Aorta (tissue), 5 donors: ENCODE measurements at regions not wholly inside any gene's neighbourhood (a gene's known extent, or its start where the extent isn't known, plus 50 kb on each side); places are given as distances from the start of the nearest gene placed in this dataset.

Source experiments
- ATAC-seq: fragments of 200-7000 bp; cut with Tn5 transposase; one replicate; pipeline ENCODE4 v1.9.1; 2022; ENCODE audit warnings: moderate library complexity; ENCODE audit not compliant: low FRiP score
- DNase-seq, 2 donors: peaks; one replicate each; pipeline ENCODE4 v3.0.0-alpha.2; 2020
- H3K27ac ChIP-seq, 2 donors: one replicate each; pipeline ENCODE4 v1.5.1; 2013; ENCODE audit warnings: low read length in 2 of 2, mild to moderate bottlenecking in 2 of 2, moderate library complexity in 2 of 2, control low read depth in 1 of 2, inconsistent platforms in 1 of 2, low read depth in 1 of 2
- H3K27me3 ChIP-seq, 2 donors: one replicate each; pipeline ENCODE4 v1.6.1; 2013; ENCODE audit warnings: control low read depth in 1 of 2, low read length in 1 of 2, mild to moderate bottlenecking in 1 of 2, moderate library complexity in 1 of 2; ENCODE audit not compliant: insufficient read depth in 2 of 2, control insufficient read depth in 1 of 2
- H3K36me3 ChIP-seq, 2 donors: one replicate each; pipeline ENCODE4 v1.6.1; 2013; ENCODE audit warnings: control low read depth in 1 of 2, low read length in 1 of 2, mild to moderate bottlenecking in 1 of 2; ENCODE audit not compliant: insufficient read depth in 2 of 2, control insufficient read depth in 1 of 2
- H3K4me1 ChIP-seq, 2 donors: one replicate each; pipeline ENCODE4 v1.6.1; 2013; ENCODE audit warnings: low read length in 2 of 2, control low read depth in 1 of 2, mild to moderate bottlenecking in 1 of 2, moderate library complexity in 1 of 2; ENCODE audit not compliant: insufficient read depth in 2 of 2, control insufficient read depth in 1 of 2
- H3K4me3 ChIP-seq, 2 donors: one replicate each; pipeline ENCODE4 v1.5.1; 2013; ENCODE audit warnings: low read length in 2 of 2, control low read depth in 1 of 2, mild to moderate bottlenecking in 1 of 2
- H3K9me3 ChIP-seq: one replicate; pipeline ENCODE4 v1.6.1; 2013; ENCODE audit warnings: mild to moderate bottlenecking, low read length; ENCODE audit not compliant: control insufficient read depth
- WGBS, 2 donors: extraction: QIAGEN DNeasy Blood & Tissue Kit; methylation state at CpG; one replicate each; pipeline ENCODE4 v1.1.7; 2013; 5-methylcytosine and 5-hydroxymethylcytosine counted together
- intact Hi-C, 2 donors: fragments of 100-400 bp; cut with DNase I; formaldehyde crosslinking; loops; one replicate each; pipeline versions ENCODE4 v1.14.2 to v1.15.0; 2022
- donor health status: healthy with polysubstance abuse.
- donor health status: Bipolar disorder and iron deficiency.
- donor health status: DM: no; HTN: no; CAD: no.
- donor health status: DM: no; HTN: no; CAD: no.
- donor health status: DM: yes; HTN: yes; CAD: no.

GRCh38 chr17:5747276-5747675 lies 163.0 kb upstream of the NLRP1 start:
- no peak overlapping the region for H3K4me3 ChIP-seq
- H3K27me3 ChIP-seq: no peaks in the 10 kb centered on the region
- ATAC-seq (no peak), DNase-seq (no peak)
- H3K36me3 ChIP-seq: no peaks in the 10 kb centered on the region
- intact Hi-C loops: no loop called here
- no peaks in the 10 kb centered on the region for H3K9me3 ChIP-seq
- no peak overlapping the region for H3K27ac ChIP-seq
- no peaks in the 10 kb centered on the region for H3K4me1 ChIP-seq
- 80 to 89% methylated on average over 3 of the region's 3 CpGs for WGBS, 2 donors

GRCh38 chr17:5747964-5748363 lies 163.7 kb upstream of the NLRP1 start:
- Histone ChIP-seq H3K4me3 (no peak overlapping the region), H3K27me3 (no peaks in the 10 kb centered on the region), H3K27ac (no peak overlapping the region), H3K9me3 (no peaks in the 10 kb centered on the region), H3K36me3 (no peaks in the 10 kb centered on the region), H3K4me1 (no peaks in the 10 kb centered on the region)
- no peak for DNase-seq
- 66 to 74% methylated on average over 4 of the region's 4 CpGs for WGBS, 2 donors
- intact Hi-C loops: no loop called here
- ATAC-seq: no peak

- H3K4me3 ChIP-seq: no peak overlapping the region
- DNase-seq (no peak), ATAC-seq (no peak)
- no peaks in the 10 kb centered on the region for H3K27me3 ChIP-seq
- H3K36me3 ChIP-seq: no peaks in the 10 kb centered on the region
- WGBS, 2 donors: 72 to 83% methylated on average over 2 of the region's 2 CpGs
- H3K9me3 ChIP-seq: no peaks in the 10 kb centered on the region
- no peak overlapping the region for H3K27ac ChIP-seq
- no peaks in the 10 kb centered on the region for H3K4me1 ChIP-seq
- intact Hi-C loops: no loop called here
These were observed 169.1 kb upstream of the NLRP1 start for GRCh38 chr17:5753421-5753820.

GRCh38 chr17:5757314-5757907 lies 173.1 kb upstream of the NLRP1 start:
- DNase-seq: no peak
- WGBS, 2 donors: 3 to 7% methylated on average over 8 of the region's 8 CpGs
- no peaks in the 10 kb centered on the region for H3K27me3 ChIP-seq
- intact Hi-C loops: no loop called here
- ATAC-seq: no peak
- H3K36me3 ChIP-seq: no peaks in the 10 kb centered on the region
- no peaks in the 10 kb centered on the region for H3K4me1 ChIP-seq
- no peaks in the 10 kb centered on the region for H3K9me3 ChIP-seq
- H3K4me3 ChIP-seq: no peak overlapping the region
- no peak overlapping the region for H3K27ac ChIP-seq

GRCh38 chr17:5758651-5759050 lies 174.3 kb upstream of the NLRP1 start:
- H3K36me3 ChIP-seq: no peaks in the 10 kb centered on the region

GRCh38 chr17:5759501-5759925 lies 175.2 kb upstream of the NLRP1 start:
- no peaks in the 10 kb centered on the region for H3K9me3 ChIP-seq
- no peaks in the 10 kb centered on the region for H3K36me3 ChIP-seq
- DNase-seq: no peak
- no peaks in the 10 kb centered on the region for H3K27me3 ChIP-seq
- H3K4me3 ChIP-seq: no peak overlapping the region
- H3K27ac ChIP-seq: no peak overlapping the region
- 46 to 62% methylated on average over 8 of the region's 8 CpGs for WGBS, 2 donors
- intact Hi-C loops: no loop called here
- H3K4me1 ChIP-seq: no peaks in the 10 kb centered on the region
- no peak for ATAC-seq

More at GRCh38 chr17:5758651-5759050, 174.3 kb upstream of the NLRP1 start:
- no peak overlapping the region for H3K4me3 ChIP-seq
- no peak for ATAC-seq
- H3K9me3 ChIP-seq: no peaks in the 10 kb centered on the region
- no peak overlapping the region for H3K27ac ChIP-seq
- no peaks in the 10 kb centered on the region for H3K4me1 ChIP-seq
- no peaks in the 10 kb centered on the region for H3K27me3 ChIP-seq
- no peak for DNase-seq
- intact Hi-C loops: no loop called here

- WGBS, 2 donors: 50 to 57% methylated on average over 2 of the region's 2 CpGs
- ATAC-seq (no peak), DNase-seq (no peak)
- H3K4me1 ChIP-seq: no peaks in the 10 kb centered on the region
- H3K27me3 ChIP-seq: no peaks in the 10 kb centered on the region
- no peak overlapping the region for H3K27ac ChIP-seq
- intact Hi-C loops: no loop called here
- H3K36me3 ChIP-seq: no peaks in the 10 kb centered on the region
- H3K4me3 ChIP-seq: no peak overlapping the region
- H3K9me3 ChIP-seq: no peaks in the 10 kb centered on the region
These were observed 177.9 kb upstream of the NLRP1 start for GRCh38 chr17:5762191-5762590.

- intact Hi-C loops: no loop called here
- no peak for DNase-seq
These were observed 179.4 kb upstream of the NLRP1 start for GRCh38 chr17:5763595-5764306.

GRCh38 chr17:5769593-5770354 lies 185.5 kb upstream of the NLRP1 start:
- Histone ChIP-seq H3K27ac (no peak overlapping the region), H3K4me3 (no peak overlapping the region), H3K36me3 (no peaks in the 10 kb centered on the region), H3K27me3 (no peaks in the 10 kb centered on the region), H3K9me3 (no peaks in the 10 kb centered on the region), H3K4me1 (no peaks in the 10 kb centered on the region)
- intact Hi-C loops: no loop called here
- ATAC-seq (no peak), DNase-seq (no peak)
- 21 to 40% methylated on average over 13 of the region's 13 CpGs for WGBS, 2 donors

More at GRCh38 chr17:5763595-5764306, 179.4 kb upstream of the NLRP1 start:
- H3K36me3 ChIP-seq: no peaks in the 10 kb centered on the region
- H3K9me3 ChIP-seq: no peaks in the 10 kb centered on the region
- H3K27me3 ChIP-seq: no peaks in the 10 kb centered on the region
- H3K27ac ChIP-seq: no peak overlapping the region
- 51 to 60% methylated on average over 14 of the region's 14 CpGs for WGBS, 2 donors
- ATAC-seq: no peak
- no peak overlapping the region for H3K4me3 ChIP-seq
- no peaks in the 10 kb centered on the region for H3K4me1 ChIP-seq
